ELR (cell line): ENCODE measurements at regions not wholly inside any gene's neighbourhood (a gene's known extent, or its start where the extent isn't known, plus 50 kb on each side); places are given as distances from the start of the nearest gene placed in this dataset.
A peak's percentile ranks its signal among the peaks of the same experiment; 100 is the strongest.
"Not testable (repeated sequence)": the region's sequence is repeated elsewhere in the genome, so short reads cannot be mapped to it uniquely, and the experiment has no call there.

Experiments
- DNase-seq: peaks from one replicate; pipeline ENCODE4 v3.0.0-alpha.2; 2015; ENCODE audit warnings: low read depth

- DNase-seq = no peak
Measured at GRCh38 chr5:92633875-92634487, 947.0 kb downstream of the NR2F1-AS1 start.

GRCh38 chr5:92633176-92633575, 947.8 kb downstream of the NR2F1-AS1 start:
- DNase-seq = no peak

- not testable (repeated sequence) for DNase-seq
Measured at GRCh38 chr5:92631237-92631701, 949.8 kb downstream of the NR2F1-AS1 start.

- DNase-seq = no peak
Measured at GRCh38 chr5:92629574-92629973, 951.4 kb downstream of the NR2F1-AS1 start.

- no peak for DNase-seq
Measured at GRCh38 chr5:92629000-92629399, 952.0 kb downstream of the NR2F1-AS1 start.

GRCh38 chr5:92627186-92627585, 953.8 kb downstream of the NR2F1-AS1 start:
- DNase-seq = no peak

- DNase-seq = no peak
Measured at GRCh38 chr5:92616085-92616484, 964.9 kb downstream of the NR2F1-AS1 start.

- peak; percentile 70 for DNase-seq
Measured at GRCh38 chr5:92613546-92613945, 967.5 kb downstream of the NR2F1-AS1 start.

DNA sequence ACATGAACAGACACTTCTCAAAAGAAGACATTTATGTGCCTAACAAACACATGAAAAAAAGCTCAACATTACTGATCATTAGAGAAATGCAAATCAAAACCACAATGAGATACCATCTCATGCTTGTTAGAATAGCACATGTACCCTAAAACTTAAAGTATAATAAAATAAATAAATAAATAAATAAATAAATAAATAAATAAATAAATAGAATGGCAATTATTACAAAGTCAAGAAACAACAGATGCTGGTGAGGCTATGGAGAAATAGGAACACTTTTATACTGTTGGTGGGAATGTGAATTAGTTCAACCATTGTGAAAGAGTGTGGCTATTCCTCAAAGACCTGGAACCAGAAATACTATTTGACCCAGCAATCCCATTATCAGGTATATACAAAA, 970.6 kb downstream of the NR2F1-AS1 start:
- DNase-seq = not testable (repeated sequence)

DNA sequence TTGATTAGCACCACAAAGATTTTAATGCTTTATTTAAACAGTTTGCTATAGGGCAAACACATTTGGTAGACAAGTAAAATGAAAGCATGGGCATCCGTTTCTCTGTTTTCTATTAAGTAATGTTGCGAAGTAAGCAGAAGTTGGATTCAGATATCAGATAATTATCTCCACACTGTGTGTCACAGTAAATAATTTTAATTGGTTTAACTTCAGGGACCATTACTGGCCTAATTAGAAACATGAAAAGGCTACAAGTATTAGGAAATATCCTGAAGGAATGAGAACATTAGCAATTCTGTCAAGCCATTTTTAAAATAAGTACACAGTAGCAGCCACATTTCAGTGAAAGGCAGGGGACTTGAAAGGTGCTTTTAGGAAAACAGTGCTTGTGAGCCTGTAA, 975.4 kb downstream of the NR2F1-AS1 start:
- no peak for DNase-seq

GRCh38 chr5:92599217-92599810, 981.7 kb downstream of the NR2F1-AS1 start:
- DNase-seq = no peak

DNA sequence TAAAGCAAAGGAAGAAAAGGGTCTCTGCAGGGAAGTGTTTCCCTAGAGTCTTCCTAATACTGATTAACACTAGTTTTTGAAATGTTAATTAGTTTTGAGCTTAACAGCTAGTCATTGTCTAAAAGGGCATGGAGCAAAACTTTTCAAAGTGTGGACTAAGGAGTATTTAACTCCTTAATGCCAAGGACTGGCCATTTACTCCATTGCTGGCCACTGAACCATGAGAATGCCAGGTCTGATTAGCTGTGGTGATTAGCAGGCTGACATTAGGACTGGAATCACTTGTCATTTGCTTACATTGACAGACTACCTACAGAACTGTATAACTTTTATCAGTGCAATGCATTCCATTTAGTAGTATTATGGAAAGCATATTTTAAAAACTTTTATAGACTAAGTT, 987.0 kb downstream of the NR2F1-AS1 start:
- DNase-seq = no peak

- DNase-seq = no peak
Measured at GRCh38 chr5:92588876-92589275, 992.1 kb downstream of the NR2F1-AS1 start.

DNA sequence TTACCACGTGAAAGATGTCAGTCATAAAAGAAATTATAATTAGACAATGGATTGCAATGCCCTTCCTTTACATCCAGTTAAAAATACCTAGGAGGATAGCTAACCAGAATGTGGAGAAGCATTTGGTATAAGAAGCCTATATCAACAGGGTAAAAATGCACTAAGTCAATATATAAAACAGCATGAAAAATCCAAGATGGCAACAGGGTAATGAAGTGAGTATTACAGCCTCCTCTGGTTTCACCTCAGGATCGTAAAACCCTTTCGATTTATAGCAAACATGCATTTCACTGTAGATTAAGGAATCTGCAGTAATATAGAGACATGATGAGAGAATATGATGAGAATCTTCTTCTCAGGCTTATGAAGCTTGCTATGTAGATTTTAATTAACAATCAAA, 999.3 kb downstream of the NR2F1-AS1 start:
- no peak for DNase-seq

GRCh38 chr5:92581249-92581648, 999.8 kb downstream of the NR2F1-AS1 start:
- DNase-seq = no peak

GRCh38 chr5:92580814-92581213, 1000.2 kb downstream of the NR2F1-AS1 start:
- peak; percentile 18 for DNase-seq

DNA sequence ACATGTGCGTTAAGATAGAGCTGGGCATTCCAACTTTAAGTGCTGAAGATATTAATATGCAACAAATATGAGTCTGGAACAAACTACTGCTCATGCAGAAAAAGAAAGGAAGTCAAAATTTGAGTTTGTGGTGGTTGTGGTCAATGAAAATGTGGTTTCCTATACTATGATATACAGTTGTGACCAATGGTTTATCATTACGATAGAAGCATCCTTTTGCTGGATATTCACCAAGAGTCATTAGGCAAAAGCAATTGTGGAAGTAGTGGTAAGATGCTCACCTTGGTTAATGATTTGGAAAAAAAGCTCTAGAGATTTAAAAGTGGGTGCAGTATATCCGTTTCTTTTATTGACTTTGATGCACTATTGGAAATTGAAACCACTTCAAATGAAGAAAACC, 1007.0 kb downstream of the NR2F1-AS1 start:
- peak; percentile 1 for DNase-seq

- DNase-seq = no peak
Measured at GRCh38 chr5:92568522-92568921, 1012.5 kb downstream of the NR2F1-AS1 start.

DNA sequence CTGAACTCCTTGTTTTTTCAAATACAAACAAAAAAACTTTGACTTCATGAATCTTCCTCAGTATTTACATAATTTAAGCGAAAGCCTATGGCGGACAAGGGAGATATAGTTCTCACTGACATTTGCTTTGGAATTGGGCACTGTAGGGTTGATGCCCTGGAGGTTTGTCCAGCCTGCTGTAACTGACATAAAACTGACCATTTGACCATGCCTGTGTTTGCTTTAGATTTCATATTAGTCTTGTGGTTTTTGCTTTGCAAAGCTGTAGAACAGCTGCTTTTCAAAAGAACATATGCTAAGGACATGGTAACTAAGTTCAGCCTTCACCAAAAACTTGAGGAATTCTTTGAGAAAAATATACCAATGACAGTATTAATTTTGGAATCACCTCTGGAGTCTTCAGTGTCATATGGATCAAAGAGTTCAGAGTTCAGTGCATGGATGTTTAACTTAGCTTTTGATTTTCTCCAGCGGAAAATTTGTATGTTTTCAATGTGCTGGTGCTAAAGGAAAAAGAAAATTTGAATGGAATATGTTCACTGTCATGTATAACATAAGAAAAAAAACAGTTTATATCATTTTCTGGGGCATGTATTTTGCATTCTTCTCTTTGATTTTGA, 1013.1 kb downstream of the NR2F1-AS1 start:
- DNase-seq = no peak

GRCh38 chr5:92566113-92566786, 1014.8 kb downstream of the NR2F1-AS1 start:
- DNase-seq = no peak

GRCh38 chr5:92565673-92566072, 1015.3 kb downstream of the NR2F1-AS1 start:
- no peak for DNase-seq

- DNase-seq = no peak
Measured at GRCh38 chr5:92562065-92562464, 1019.0 kb downstream of the NR2F1-AS1 start.

- peak; percentile 64 for DNase-seq
Measured at GRCh38 chr5:92561411-92561959, 1019.5 kb downstream of the NR2F1-AS1 start.
